ENCODE measurements at regions not wholly inside any gene's neighbourhood (a gene's known extent, or its start where the extent isn't known, plus 50 kb on each side); places are given as distances from the start of the nearest gene placed in this dataset.
"Not testable (repeated sequence)": the region's sequence is repeated elsewhere in the genome, so short reads cannot be mapped to it uniquely, and the experiment has no call there.

GRCh38 chr14:22497671-22498093, 91.3 kb downstream of the DAD1 start:
- Histone ChIP-seq H3K79me2 (ENCODE audit: low read length) (no peaks in the 10 kb centered on the region), H3K9ac (ENCODE audit: low read length) (no peak overlapping the region), H3K9me2 (replicated peaks; ENCODE audit: insufficient read depth, low read length) (no peaks in the 10 kb centered on the region), H3K4me3 (ENCODE audit: low read length) (no peak overlapping the region), H4K20me1 (ENCODE audit: insufficient read depth, low read depth, low read length) (no peaks in the 10 kb centered on the region), H3K4me2 (ENCODE audit: low read depth, low read length, poor library complexity, severe bottlenecking) (no peak overlapping the region), H2AFZ (ENCODE audit: low read length) (no peak overlapping the region), H3K4me1 (ENCODE audit: low read length) (peaks cover 7% of the 10 kb centered on the region), H3K27ac (ENCODE audit: low read length) (no peak overlapping the region), H3K27me3 (ENCODE audit: low read length) (no peaks in the 10 kb centered on the region), H3K36me3 (ENCODE audit: insufficient read depth, low read length) (no peaks in the 10 kb centered on the region), H3K9me3 (ENCODE audit: low read length) (no peaks in the 10 kb centered on the region)
- no peak for DNase-seq

DNA sequence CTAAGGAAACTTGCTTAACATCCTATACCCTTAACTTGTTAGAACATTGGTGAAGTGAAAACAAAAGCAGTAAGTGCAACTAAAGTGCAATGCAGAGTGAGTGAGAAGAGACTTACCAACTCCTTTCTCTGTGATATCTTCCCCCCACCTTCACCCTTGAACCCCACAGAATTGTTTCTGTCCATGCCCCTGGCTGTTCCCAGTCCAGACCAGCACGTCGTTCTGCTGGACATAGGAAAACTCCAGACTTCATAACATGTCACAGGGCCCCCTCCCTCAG, 91.9 kb downstream of the DAD1 start:
- Histone ChIP-seq H2AFZ (ENCODE audit: low read length) (no peak overlapping the region), H3K9ac (ENCODE audit: low read length) (no peak overlapping the region), H4K20me1 (ENCODE audit: insufficient read depth, low read depth, low read length) (no peaks in the 10 kb centered on the region), H3K4me2 (ENCODE audit: low read depth, low read length, poor library complexity, severe bottlenecking) (no peak overlapping the region), H3K9me3 (ENCODE audit: low read length) (no peaks in the 10 kb centered on the region), H3K36me3 (ENCODE audit: insufficient read depth, low read length) (no peaks in the 10 kb centered on the region), H3K79me2 (ENCODE audit: low read length) (no peaks in the 10 kb centered on the region), H3K27me3 (ENCODE audit: low read length) (no peaks in the 10 kb centered on the region), H3K4me3 (ENCODE audit: low read length) (no peak overlapping the region), H3K9me2 (replicated peaks; ENCODE audit: insufficient read depth, low read length) (no peaks in the 10 kb centered on the region), H3K4me1 (ENCODE audit: low read length) (peaks cover 7% of the 10 kb centered on the region), H3K27ac (ENCODE audit: low read length) (no peak overlapping the region)
- no peak for DNase-seq

GRCh38 chr14:22494486-22495135, 94.4 kb downstream of the DAD1 start:
- no peak overlapping the region for H3K4me2 ChIP-seq (ENCODE audit: low read depth, low read length, poor library complexity, severe bottlenecking)
- no peak overlapping the region for H3K27ac ChIP-seq (ENCODE audit: low read length)
- no peaks in the 10 kb centered on the region for H3K9me3 ChIP-seq (ENCODE audit: low read length)
- no peaks in the 10 kb centered on the region for H3K79me2 ChIP-seq (ENCODE audit: low read length)
- H3K9me2 ChIP-seq (replicated peaks; ENCODE audit: insufficient read depth, low read length): no peaks in the 10 kb centered on the region
- H4K20me1 ChIP-seq (ENCODE audit: insufficient read depth, low read depth, low read length): no peaks in the 10 kb centered on the region
- H3K36me3 ChIP-seq (ENCODE audit: insufficient read depth, low read length): no peaks in the 10 kb centered on the region
- no peak for DNase-seq
- no peak overlapping the region for H3K9ac ChIP-seq (ENCODE audit: low read length)
- no peak overlapping the region for H3K4me3 ChIP-seq (ENCODE audit: low read length)
- peaks cover 9% of the 10 kb centered on the region for H3K4me1 ChIP-seq (ENCODE audit: low read length)
- no peak overlapping the region for H2AFZ ChIP-seq (ENCODE audit: low read length)
- H3K27me3 ChIP-seq (ENCODE audit: low read length): no peaks in the 10 kb centered on the region

- Histone ChIP-seq H3K4me3 (ENCODE audit: low read length) (no peak overlapping the region), H3K27me3 (ENCODE audit: low read length) (no peaks in the 10 kb centered on the region)
Measured at GRCh38 chr14:22493753-22494152, 95.3 kb downstream of the DAD1 start.

GRCh38 chr14:22492622-22493542, 96.1 kb downstream of the DAD1 start:
- Histone ChIP-seq H3K27ac (ENCODE audit: low read length) (no peak overlapping the region), H3K4me2 (ENCODE audit: low read depth, low read length, poor library complexity, severe bottlenecking) (no peak overlapping the region), H3K9ac (ENCODE audit: low read length) (no peak overlapping the region), H3K4me3 (ENCODE audit: low read length) (no peak overlapping the region), H3K9me3 (ENCODE audit: low read length) (no peaks in the 10 kb centered on the region), H4K20me1 (ENCODE audit: insufficient read depth, low read depth, low read length) (no peaks in the 10 kb centered on the region), H3K27me3 (ENCODE audit: low read length) (no peaks in the 10 kb centered on the region), H3K9me2 (replicated peaks; ENCODE audit: insufficient read depth, low read length) (no peaks in the 10 kb centered on the region), H3K36me3 (ENCODE audit: insufficient read depth, low read length) (no peaks in the 10 kb centered on the region), H3K79me2 (ENCODE audit: low read length) (no peaks in the 10 kb centered on the region), H2AFZ (ENCODE audit: low read length) (no peak overlapping the region), H3K4me1 (ENCODE audit: low read length) (peaks cover 9% of the 10 kb centered on the region)
- no peak for DNase-seq

More at GRCh38 chr14:22493753-22494152, 95.3 kb downstream of the DAD1 start:
- H4K20me1 ChIP-seq (ENCODE audit: insufficient read depth, low read depth, low read length): no peaks in the 10 kb centered on the region
- H3K9me3 ChIP-seq (ENCODE audit: low read length): no peaks in the 10 kb centered on the region
- DNase-seq: no peak
- H3K79me2 ChIP-seq (ENCODE audit: low read length): no peaks in the 10 kb centered on the region
- H3K9ac ChIP-seq (ENCODE audit: low read length): no peak overlapping the region
- H3K4me1 ChIP-seq (ENCODE audit: low read length): peaks cover 9% of the 10 kb centered on the region
- H3K36me3 ChIP-seq (ENCODE audit: insufficient read depth, low read length): no peaks in the 10 kb centered on the region
- H3K9me2 ChIP-seq (replicated peaks; ENCODE audit: insufficient read depth, low read length): no peaks in the 10 kb centered on the region
- no peak overlapping the region for H2AFZ ChIP-seq (ENCODE audit: low read length)
- H3K27ac ChIP-seq (ENCODE audit: low read length): no peak overlapping the region
- no peak overlapping the region for H3K4me2 ChIP-seq (ENCODE audit: low read depth, low read length, poor library complexity, severe bottlenecking)

- no peak overlapping the region for H2AFZ ChIP-seq (ENCODE audit: low read length)
- H3K4me2 ChIP-seq (ENCODE audit: low read depth, low read length, poor library complexity, severe bottlenecking): no peak overlapping the region
- H3K9me2 ChIP-seq (replicated peaks; ENCODE audit: insufficient read depth, low read length): no peaks in the 10 kb centered on the region
- peaks cover 9% of the 10 kb centered on the region for H3K4me1 ChIP-seq (ENCODE audit: low read length)
- no peak overlapping the region for H3K9ac ChIP-seq (ENCODE audit: low read length)
- no peak overlapping the region for H3K27ac ChIP-seq (ENCODE audit: low read length)
- H4K20me1 ChIP-seq (ENCODE audit: insufficient read depth, low read depth, low read length): no peaks in the 10 kb centered on the region
- H3K79me2 ChIP-seq (ENCODE audit: low read length): no peaks in the 10 kb centered on the region
- H3K27me3 ChIP-seq (ENCODE audit: low read length): no peaks in the 10 kb centered on the region
- H3K4me3 ChIP-seq (ENCODE audit: low read length): no peak overlapping the region
- no peaks in the 10 kb centered on the region for H3K36me3 ChIP-seq (ENCODE audit: insufficient read depth, low read length)
- DNase-seq: no peak
- no peaks in the 10 kb centered on the region for H3K9me3 ChIP-seq (ENCODE audit: low read length)
Measured at GRCh38 chr14:22491683-22492621, 97.1 kb downstream of the DAD1 start.

DNA sequence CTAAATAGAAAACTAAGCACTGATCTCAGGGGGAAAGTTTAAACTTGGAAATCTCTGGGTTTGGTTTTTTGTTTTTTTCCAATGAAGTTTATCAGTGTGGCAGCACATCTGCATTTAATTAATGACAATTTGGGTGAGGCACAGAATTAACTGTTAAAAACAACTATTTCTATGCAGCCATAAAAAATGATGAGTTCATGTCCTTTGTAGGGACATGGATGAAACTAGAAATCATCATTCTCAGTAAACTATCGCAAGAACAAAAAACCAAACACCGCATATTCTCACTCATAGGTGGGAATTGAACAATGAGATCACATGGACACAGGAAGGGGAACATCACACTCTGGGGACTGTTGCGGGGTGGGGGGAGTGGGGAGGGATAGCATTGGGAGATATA, 98.0 kb downstream of the DAD1 start:
- H2AFZ ChIP-seq (ENCODE audit: low read length); DNase-seq; H3K36me3 ChIP-seq (ENCODE audit: insufficient read depth, low read length); H3K9me3 ChIP-seq (ENCODE audit: low read length); H4K20me1 ChIP-seq (ENCODE audit: insufficient read depth, low read depth, low read length); H3K27me3 ChIP-seq (ENCODE audit: low read length); H3K27ac ChIP-seq (ENCODE audit: low read length); H3K4me1 ChIP-seq (ENCODE audit: low read length); H3K4me3 ChIP-seq (ENCODE audit: low read length); H3K4me2 ChIP-seq (ENCODE audit: low read depth, low read length, poor library complexity, severe bottlenecking); H3K9ac ChIP-seq (ENCODE audit: low read length); H3K79me2 ChIP-seq (ENCODE audit: low read length); H3K9me2 ChIP-seq (replicated peaks; ENCODE audit: insufficient read depth, low read length): not testable (repeated sequence)

Data from Karpas-422 (cell line).